Neural cell (in vitro differentiated cells): ENCODE measurements at regions not wholly inside any gene's neighbourhood (a gene's known extent, or its start where the extent isn't known, plus 50 kb on each side); places are given as distances from the start of the nearest gene placed in this dataset.

Experiments
- EP300 ChIP-seq: fragments of 450-650 bp; conservative IDR thresholded peaks from 2 replicates; pipeline ENCODE4 v1.6.1; 2014; ENCODE audit warnings: antibody characterized with exemption, mild to moderate bottlenecking, moderate library complexity; ENCODE audit not compliant: poor library complexity, severe bottlenecking
- EZH2 ChIP-seq: fragments of 200-600, 300-800 bp; shearing (Covaris generic), sonication (generic); IDR thresholded peaks from 2 replicates; pipeline ENCODE4 v1.6.1; 2014; ENCODE audit warnings: antibody characterized with exemption, low read length, borderline replicate concordance, mild to moderate bottlenecking; ENCODE audit not compliant: insufficient read depth, poor library complexity, severe bottlenecking
- MXI1 ChIP-seq: fragments of 450-650 bp; conservative IDR thresholded peaks from 2 replicates; pipeline ENCODE4 v1.6.1; 2014; ENCODE audit warnings: antibody characterized with exemption, mild to moderate bottlenecking; ENCODE audit not compliant: poor library complexity, severe bottlenecking
- POLR2AphosphoS5 ChIP-seq: IDR thresholded peaks from 2 replicates; pipeline ENCODE4 v1.6.1; 2012
- RAD21 ChIP-seq: fragments of 450-650 bp; conservative IDR thresholded peaks from 2 replicates; pipeline ENCODE4 v1.6.1; 2014; ENCODE audit warnings: antibody characterized with exemption, mild to moderate bottlenecking, moderate library complexity
- REST ChIP-seq: IDR thresholded peaks from 2 replicates; pipeline ENCODE4 v1.6.1; 2012; ENCODE audit warnings: borderline replicate concordance
- SMC3 ChIP-seq: fragments of 450-650 bp; conservative IDR thresholded peaks from 2 replicates; pipeline ENCODE4 v1.6.1; 2014; ENCODE audit warnings: antibody characterized with exemption, mild to moderate bottlenecking, moderate library complexity; ENCODE audit not compliant: poor library complexity
- TAF1 ChIP-seq: IDR thresholded peaks from 2 replicates; pipeline ENCODE4 v1.6.1; 2012; ENCODE audit warnings: low read depth
- TF ChIP-seq, protein P1 (sequence below): fragments of 450-650 bp; IDR thresholded peaks from 2 replicates; pipeline ENCODE4 v1.5.1; 2014; ENCODE audit warnings: antibody characterized with exemption, mild to moderate bottlenecking, moderate library complexity; ENCODE audit not compliant: poor library complexity, severe bottlenecking

DNA sequence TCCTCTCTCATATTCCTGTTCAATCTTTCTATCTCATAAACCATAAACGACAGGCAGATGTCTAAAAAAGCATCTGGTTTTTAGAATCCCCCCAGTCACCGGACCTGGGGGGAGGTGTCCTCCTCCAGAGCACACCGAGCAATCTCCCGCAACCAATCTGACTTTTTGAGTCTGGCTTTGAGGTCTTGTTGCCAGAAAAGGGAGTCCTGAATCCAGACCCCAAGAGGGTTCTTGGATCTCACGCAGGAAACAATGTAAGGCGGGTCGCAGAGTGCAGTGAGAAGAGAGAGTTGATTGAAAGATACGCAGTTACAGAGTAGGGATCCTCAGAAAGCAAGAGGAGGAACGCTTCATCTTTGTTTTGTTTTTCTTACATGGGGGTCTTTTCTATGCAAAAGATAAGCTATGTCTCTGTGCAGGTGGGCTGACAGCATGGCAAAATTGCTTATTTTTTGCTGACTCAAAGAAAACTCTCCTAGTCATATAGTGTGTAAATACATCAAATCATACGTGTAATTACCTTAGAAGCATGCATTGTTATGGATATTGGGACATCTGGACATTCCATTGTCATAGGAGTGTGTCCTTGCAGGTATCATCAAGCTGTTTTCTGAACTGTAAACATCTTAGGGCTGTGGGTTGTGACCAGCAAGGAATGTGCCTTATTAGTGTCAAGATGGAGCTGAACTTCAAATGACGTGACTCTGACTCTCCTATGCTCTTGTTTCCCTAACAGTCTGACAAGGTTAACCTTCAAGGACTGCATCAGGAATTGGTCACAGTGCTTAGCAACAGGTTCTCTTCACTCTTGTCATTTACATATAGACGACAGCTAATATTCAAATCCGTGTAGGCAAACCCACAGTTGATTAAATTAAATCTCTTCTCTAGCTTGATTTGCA, 159.3 kb upstream of the DAPK1 start:
- no peak for TF ChIP-seq EZH2
- no peak for TF ChIP-seq POLR2AphosphoS5
- no peak for TF ChIP-seq REST
- no peak for TF ChIP-seq RAD21
- no peak for TF ChIP-seq EP300
- TF ChIP-seq, protein P1, sequence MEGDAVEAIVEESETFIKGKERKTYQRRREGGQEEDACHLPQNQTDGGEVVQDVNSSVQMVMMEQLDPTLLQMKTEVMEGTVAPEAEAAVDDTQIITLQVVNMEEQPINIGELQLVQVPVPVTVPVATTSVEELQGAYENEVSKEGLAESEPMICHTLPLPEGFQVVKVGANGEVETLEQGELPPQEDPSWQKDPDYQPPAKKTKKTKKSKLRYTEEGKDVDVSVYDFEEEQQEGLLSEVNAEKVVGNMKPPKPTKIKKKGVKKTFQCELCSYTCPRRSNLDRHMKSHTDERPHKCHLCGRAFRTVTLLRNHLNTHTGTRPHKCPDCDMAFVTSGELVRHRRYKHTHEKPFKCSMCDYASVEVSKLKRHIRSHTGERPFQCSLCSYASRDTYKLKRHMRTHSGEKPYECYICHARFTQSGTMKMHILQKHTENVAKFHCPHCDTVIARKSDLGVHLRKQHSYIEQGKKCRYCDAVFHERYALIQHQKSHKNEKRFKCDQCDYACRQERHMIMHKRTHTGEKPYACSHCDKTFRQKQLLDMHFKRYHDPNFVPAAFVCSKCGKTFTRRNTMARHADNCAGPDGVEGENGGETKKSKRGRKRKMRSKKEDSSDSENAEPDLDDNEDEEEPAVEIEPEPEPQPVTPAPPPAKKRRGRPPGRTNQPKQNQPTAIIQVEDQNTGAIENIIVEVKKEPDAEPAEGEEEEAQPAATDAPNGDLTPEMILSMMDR = no peak
- TF ChIP-seq SMC3 = no peak
- TF ChIP-seq TAF1 = no peak
- no peak for TF ChIP-seq MXI1
